Endothelial cell of umbilical vein (primary cell): ENCODE measurements at regions not wholly inside any gene's neighbourhood (a gene's known extent, or its start where the extent isn't known, plus 50 kb on each side); places are given as distances from the start of the nearest gene placed in this dataset.

Experiments used
- BruUV-seq: library from RNA; stranded (reverse); fragments of 400-500 nt; replicated peaks from 2 replicates; lab custom pipeline; 2021; lab: Mats Ljungman, UMichigan
- CTCF ChIA-PET: fragments of 300-600, 350-600 bp; sonication (Branson Sonifier 250); formaldehyde crosslinking; loops from one replicate; lab custom pipeline; 2021; ENCODE audit warnings: antibody characterized with exemption, inconsistent platforms; lab: Charles Lee
- POLR2A ChIA-PET: fragments of 300-600, 350-600 bp; sonication (Branson Sonifier 250); formaldehyde crosslinking; loops from one replicate; lab custom pipeline; 2021; ENCODE audit warnings: antibody characterized with exemption, inconsistent platforms; lab: Charles Lee
- DNase-seq: peaks from one replicate; pipeline ENCODE4 v3.0.0-alpha.2; 2011; ENCODE audit warnings: low read depth, low spot score
- FAIRE-seq: peaks from 2 replicates; lab custom pipeline; 2011; peaks lifted over from hg19 to GRCh38; lab: Jason Lieb, UNC
- H2AFZ ChIP-seq: 2 replicates; pipeline ENCODE4 v1.6.0; 2012; ENCODE audit warnings: low read depth, low read length, control low read depth, inconsistent platforms
- H3K27ac ChIP-seq: 2 replicates; pipeline ENCODE4 v1.5.1; 2011; ENCODE audit warnings: low read depth, mild to moderate bottlenecking, control low read depth, low read length, moderate library complexity; ENCODE audit not compliant: insufficient read depth
- H3K27me3 ChIP-seq, 2 experiments: 2 replicates each; pipeline versions ENCODE4 v1.6.0 to v1.6.1; 2011; ENCODE audit warnings: low read length in 2 of 2, mixed read lengths in 1 of 2; ENCODE audit not compliant: control insufficient read depth in 2 of 2, insufficient read depth in 2 of 2
- H3K36me3 ChIP-seq, 2 experiments: 2 replicates in 1 of 2; 3 replicates in 1 of 2; pipeline ENCODE4 v1.5.1; 2011; ENCODE audit warnings: low read length in 2 of 2, mild to moderate bottlenecking in 1 of 2, moderate library complexity in 1 of 2; ENCODE audit not compliant: control insufficient read depth in 2 of 2, insufficient read depth in 2 of 2; ENCODE audit errors: extremely low read depth in 1 of 2
- H3K4me1 ChIP-seq: 3 replicates; pipeline ENCODE4 v1.5.1; 2011; ENCODE audit warnings: mild to moderate bottlenecking, low read length; ENCODE audit not compliant: control insufficient read depth, insufficient read depth; ENCODE audit errors: extremely low read depth
- H3K4me2 ChIP-seq: 2 replicates; pipeline ENCODE4 v1.6.1; 2011; ENCODE audit warnings: low read length, control low read depth, mixed read lengths; ENCODE audit not compliant: insufficient read depth
- H3K4me3 ChIP-seq, 3 experiments: fragments of 200-600 bp in 1 of 3; sonication (generic), shearing (Covaris generic) in 1 of 3; replicated peaks in 1 of 3; 2 replicates each; pipeline ENCODE4 v1.5.1; 2011 to 2016; ENCODE audit warnings: control low read depth in 3 of 3, low read length in 3 of 3, mild to moderate bottlenecking in 2 of 3, inconsistent platforms in 1 of 3, low read depth in 1 of 3, moderate library complexity in 1 of 3; ENCODE audit not compliant: insufficient read depth in 1 of 3
- H3K79me2 ChIP-seq: 2 replicates; pipeline ENCODE4 v1.6.0; 2012; ENCODE audit warnings: low read length, inconsistent platforms; ENCODE audit not compliant: control insufficient read depth, insufficient read depth
- H3K9ac ChIP-seq: replicated peaks from 2 replicates; pipeline ENCODE3; 2011; ENCODE audit warnings: low read length, control low read depth; ENCODE audit not compliant: insufficient read depth; ENCODE audit errors: extremely low read depth
- H3K9me1 ChIP-seq: replicated peaks from 3 replicates; pipeline ENCODE4 v1.6.0; 2011; ENCODE audit warnings: mild to moderate bottlenecking, low read length; ENCODE audit not compliant: control insufficient read depth, insufficient read depth; ENCODE audit errors: extremely low read depth
- H3K9me3 ChIP-seq: replicated peaks from 2 replicates; pipeline ENCODE4 v1.5.1; 2012; ENCODE audit warnings: low read length, inconsistent platforms; ENCODE audit not compliant: control insufficient read depth, insufficient read depth
- H4K20me1 ChIP-seq: replicated peaks from 2 replicates; pipeline ENCODE3; 2011; ENCODE audit warnings: mild to moderate bottlenecking, low read length; ENCODE audit not compliant: control insufficient read depth, insufficient read depth; ENCODE audit errors: extremely low read depth
- CTCF ChIP-seq, 2 donors: IDR thresholded peaks; 1 replicate in 1 of 2; 2 replicates in 1 of 2; pipeline ENCODE4 v1.5.1; 2011; ENCODE audit warnings: low read length in 2 of 2, mild to moderate bottlenecking in 2 of 2, moderate library complexity in 2 of 2, control low read depth in 1 of 2, inconsistent platforms in 1 of 2, low read depth in 1 of 2; ENCODE audit not compliant: insufficient read depth in 1 of 2; ENCODE audit errors: extremely low read depth in 1 of 2
- EZH2 ChIP-seq: IDR thresholded peaks from 2 replicates; pipeline ENCODE4 v1.6.1; 2012; ENCODE audit warnings: borderline replicate concordance, low read depth, mild to moderate bottlenecking, moderate library complexity, low read length, inconsistent platforms; ENCODE audit not compliant: severe bottlenecking
- FOS ChIP-seq: IDR thresholded peaks from 2 replicates; pipeline ENCODE4 v1.6.1; 2011; ENCODE audit warnings: mild to moderate bottlenecking, low read length, moderate library complexity, borderline replicate concordance; ENCODE audit not compliant: insufficient read depth
- GATA2 ChIP-seq: IDR thresholded peaks from 2 replicates; pipeline ENCODE4 v1.7.0; 2011; ENCODE audit warnings: low read depth, mild to moderate bottlenecking, moderate library complexity, mixed read lengths, low read length; ENCODE audit not compliant: insufficient read length, insufficient read depth
- JUN ChIP-seq: IDR thresholded peaks from 2 replicates; pipeline ENCODE4 v1.6.1; 2011; ENCODE audit warnings: borderline replicate concordance, low read depth; ENCODE audit not compliant: insufficient read length, insufficient read depth
- MAX ChIP-seq: IDR thresholded peaks from 2 replicates; pipeline ENCODE4 v1.6.1; 2011; ENCODE audit not compliant: insufficient read depth, insufficient read length
- MYC ChIP-seq: IDR thresholded peaks from one replicate; pipeline ENCODE4 v1.6.1; 2011; ENCODE audit warnings: mild to moderate bottlenecking, low read depth, low read length
- POLR2A ChIP-seq: IDR thresholded peaks from 2 replicates; pipeline ENCODE4 v1.6.1; 2012; ENCODE audit warnings: low read depth, mild to moderate bottlenecking, control low read depth, low read length
- POLR2AphosphoS5 ChIP-seq: IDR thresholded peaks from 2 replicates; pipeline ENCODE4 v1.6.1; 2012; ENCODE audit warnings: low read depth, mild to moderate bottlenecking, control low read depth, low read length, moderate library complexity; ENCODE audit not compliant: insufficient read depth
- dilution Hi-C: fragments of 300-500 bp; cut with MboI; formaldehyde crosslinking; loops from one replicate; pipeline ENCODE4 v1.15.0; 2019; ENCODE audit warnings: low sequenced_read_pairs; ENCODE audit not compliant: extremely low pct_ligation_motif_present
- intact Hi-C: fragments of 100-400 bp; cut with micrococcal nuclease; formaldehyde crosslinking; loops from one replicate; pipeline ENCODE4 v1.10.0; 2022

GRCh38 chr3:80663426-80663825 is 895.6 kb upstream of the ROBO1 start:
- H3K79me2 ChIP-seq: no peaks in the 10 kb centered on the region
- no peaks in the 10 kb centered on the region for H3K4me1 ChIP-seq
- dilution Hi-C loops: no loop called here
- intact Hi-C loops: no loop called here
- no peak for DNase-seq
- no peaks in the 10 kb centered on the region for H4K20me1 ChIP-seq
- no peaks in the 10 kb centered on the region for H3K9me3 ChIP-seq
- H2AFZ ChIP-seq: no peak overlapping the region
- ChIA-PET CTCF (no interaction called here), POLR2A (no interaction called here)
- no peak overlapping the region for H3K9ac ChIP-seq
- FAIRE-seq: no peak
- no peaks in the 10 kb centered on the region for H3K36me3 ChIP-seq
- H3K9me1 ChIP-seq: no peaks in the 10 kb centered on the region
- no peaks in the 10 kb centered on the region for H3K27me3 ChIP-seq
- H3K4me2 ChIP-seq: no peak overlapping the region
- H3K27ac ChIP-seq: no peak overlapping the region
- H3K4me3 ChIP-seq: no peak overlapping the region
- TF ChIP-seq POLR2AphosphoS5 (no peak), FOS (no peak), MAX (no peak), GATA2 (no peak), POLR2A (no peak), EZH2 (no peak), JUN (no peak), MYC (no peak), CTCF (IDR thresholded peaks at IDR 0.05; ENCODE audit: extremely low read depth in 1 of 2, insufficient read depth in 1 of 2, low read depth in 1 of 2, low read length in 2 of 2) (no peak)
- BruUV-seq: no TSS peak
